ENCODE measurements at regions not wholly inside any gene's neighbourhood (a gene's known extent, or its start where the extent isn't known, plus 50 kb on each side); places are given as distances from the start of the nearest gene placed in this dataset.
A peak's percentile ranks its signal among the peaks of the same experiment; 100 is the strongest.
"Not testable (repeated sequence)": the region's sequence is repeated elsewhere in the genome, so short reads cannot be mapped to it uniquely, and the experiment has no call there.

DNA sequence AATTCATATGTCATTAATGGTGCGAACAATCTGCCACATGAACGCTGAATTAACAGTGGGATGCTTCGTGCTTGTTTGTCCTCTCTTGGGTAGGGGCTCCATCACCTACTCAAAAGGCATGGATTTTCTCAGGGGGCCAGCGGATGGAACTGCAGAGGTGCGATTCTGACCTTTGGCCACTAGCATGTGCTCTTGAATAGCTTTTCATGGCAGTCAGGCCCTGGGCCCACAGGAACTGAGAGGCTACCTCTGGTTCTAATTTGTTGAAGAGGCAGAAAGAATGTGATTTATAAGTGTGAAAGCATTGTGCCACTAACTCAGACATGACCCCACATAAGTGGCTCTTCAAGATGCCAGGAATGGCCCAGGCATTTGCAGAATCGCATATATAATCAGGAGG, 283.2 kb downstream of the INSIG2 start:
- H3K4me2 ChIP-seq (ENCODE audit: low read length): no peak overlapping the region
- H3F3A ChIP-seq (ENCODE audit: insufficient read depth, low read length, poor library complexity, severe bottlenecking): no peaks in the 10 kb centered on the region
- H3K9ac ChIP-seq (ENCODE audit: low read length): no peak overlapping the region
- TF ChIP-seq RAD21 (conservative IDR thresholded peaks at IDR 0.05): peak; percentile 74
- TF ChIP-seq, protein P1, sequence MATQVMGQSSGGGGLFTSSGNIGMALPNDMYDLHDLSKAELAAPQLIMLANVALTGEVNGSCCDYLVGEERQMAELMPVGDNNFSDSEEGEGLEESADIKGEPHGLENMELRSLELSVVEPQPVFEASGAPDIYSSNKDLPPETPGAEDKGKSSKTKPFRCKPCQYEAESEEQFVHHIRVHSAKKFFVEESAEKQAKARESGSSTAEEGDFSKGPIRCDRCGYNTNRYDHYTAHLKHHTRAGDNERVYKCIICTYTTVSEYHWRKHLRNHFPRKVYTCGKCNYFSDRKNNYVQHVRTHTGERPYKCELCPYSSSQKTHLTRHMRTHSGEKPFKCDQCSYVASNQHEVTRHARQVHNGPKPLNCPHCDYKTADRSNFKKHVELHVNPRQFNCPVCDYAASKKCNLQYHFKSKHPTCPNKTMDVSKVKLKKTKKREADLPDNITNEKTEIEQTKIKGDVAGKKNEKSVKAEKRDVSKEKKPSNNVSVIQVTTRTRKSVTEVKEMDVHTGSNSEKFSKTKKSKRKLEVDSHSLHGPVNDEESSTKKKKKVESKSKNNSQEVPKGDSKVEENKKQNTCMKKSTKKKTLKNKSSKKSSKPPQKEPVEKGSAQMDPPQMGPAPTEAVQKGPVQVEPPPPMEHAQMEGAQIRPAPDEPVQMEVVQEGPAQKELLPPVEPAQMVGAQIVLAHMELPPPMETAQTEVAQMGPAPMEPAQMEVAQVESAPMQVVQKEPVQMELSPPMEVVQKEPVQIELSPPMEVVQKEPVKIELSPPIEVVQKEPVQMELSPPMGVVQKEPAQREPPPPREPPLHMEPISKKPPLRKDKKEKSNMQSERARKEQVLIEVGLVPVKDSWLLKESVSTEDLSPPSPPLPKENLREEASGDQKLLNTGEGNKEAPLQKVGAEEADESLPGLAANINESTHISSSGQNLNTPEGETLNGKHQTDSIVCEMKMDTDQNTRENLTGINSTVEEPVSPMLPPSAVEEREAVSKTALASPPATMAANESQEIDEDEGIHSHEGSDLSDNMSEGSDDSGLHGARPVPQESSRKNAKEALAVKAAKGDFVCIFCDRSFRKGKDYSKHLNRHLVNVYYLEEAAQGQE (IDR thresholded peaks at IDR 0.05; ENCODE audit: borderline replicate concordance): no peak
- peak; percentile 66 for TF ChIP-seq SMC3 (conservative IDR thresholded peaks at IDR 0.05; ENCODE audit: poor library complexity)
- no peak for TF ChIP-seq EP300 (conservative IDR thresholded peaks at IDR 0.05; ENCODE audit: poor library complexity, severe bottlenecking)
- TF ChIP-seq, protein P2, sequence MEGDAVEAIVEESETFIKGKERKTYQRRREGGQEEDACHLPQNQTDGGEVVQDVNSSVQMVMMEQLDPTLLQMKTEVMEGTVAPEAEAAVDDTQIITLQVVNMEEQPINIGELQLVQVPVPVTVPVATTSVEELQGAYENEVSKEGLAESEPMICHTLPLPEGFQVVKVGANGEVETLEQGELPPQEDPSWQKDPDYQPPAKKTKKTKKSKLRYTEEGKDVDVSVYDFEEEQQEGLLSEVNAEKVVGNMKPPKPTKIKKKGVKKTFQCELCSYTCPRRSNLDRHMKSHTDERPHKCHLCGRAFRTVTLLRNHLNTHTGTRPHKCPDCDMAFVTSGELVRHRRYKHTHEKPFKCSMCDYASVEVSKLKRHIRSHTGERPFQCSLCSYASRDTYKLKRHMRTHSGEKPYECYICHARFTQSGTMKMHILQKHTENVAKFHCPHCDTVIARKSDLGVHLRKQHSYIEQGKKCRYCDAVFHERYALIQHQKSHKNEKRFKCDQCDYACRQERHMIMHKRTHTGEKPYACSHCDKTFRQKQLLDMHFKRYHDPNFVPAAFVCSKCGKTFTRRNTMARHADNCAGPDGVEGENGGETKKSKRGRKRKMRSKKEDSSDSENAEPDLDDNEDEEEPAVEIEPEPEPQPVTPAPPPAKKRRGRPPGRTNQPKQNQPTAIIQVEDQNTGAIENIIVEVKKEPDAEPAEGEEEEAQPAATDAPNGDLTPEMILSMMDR (IDR thresholded peaks at IDR 0.05; ENCODE audit: poor library complexity, severe bottlenecking): peak; percentile 68
- H3K27ac ChIP-seq (ENCODE audit: low read length): no peak overlapping the region
- H3K9me2 ChIP-seq (ENCODE audit: insufficient read depth, low read length): no peaks in the 10 kb centered on the region
- no peak overlapping the region for H3K4me3 ChIP-seq (ENCODE audit: low read length)
- no peaks in the 10 kb centered on the region for H3K79me2 ChIP-seq (replicated peaks; ENCODE audit: insufficient read depth, low read length)
- H3K9me3 ChIP-seq (ENCODE audit: low read length): peaks cover 3% of the 10 kb centered on the region
- peaks cover 98% of the 10 kb centered on the region for H3K27me3 ChIP-seq (ENCODE audit: insufficient read depth, low read depth, low read length)
- no peaks in the 10 kb centered on the region for H3K36me3 ChIP-seq (ENCODE audit: insufficient read depth, low read length)
- no peaks in the 10 kb centered on the region for H4K20me1 ChIP-seq (ENCODE audit: insufficient read depth)
- H2AFZ ChIP-seq (ENCODE audit: low read depth, low read length): no peak overlapping the region

DNA sequence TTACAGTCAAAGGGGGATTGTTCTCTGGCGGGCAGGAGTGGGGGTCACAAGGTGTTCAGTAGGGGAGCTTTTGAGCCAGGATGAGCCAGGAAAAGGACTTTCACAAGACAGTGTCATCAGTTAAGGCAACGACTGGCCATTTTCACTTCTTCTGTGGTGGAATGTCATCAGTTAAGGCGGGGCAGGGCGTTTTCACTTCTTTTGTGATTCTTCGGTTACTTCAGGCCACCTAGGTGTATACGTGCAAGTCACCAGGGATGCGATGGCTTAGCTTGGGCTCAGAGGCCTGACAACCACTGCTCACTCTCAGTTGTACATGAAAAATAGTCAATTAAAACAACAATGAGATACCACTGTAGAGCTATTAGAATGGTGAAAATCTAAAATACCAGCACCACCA, 281.2 kb downstream of the INSIG2 start:
- H3K9me2 ChIP-seq (ENCODE audit: insufficient read depth, low read length); H3K27ac ChIP-seq (ENCODE audit: low read length): not testable (repeated sequence)
- H3K27me3 ChIP-seq (ENCODE audit: insufficient read depth, low read depth, low read length): peaks cover 83% of the 10 kb centered on the region

DNA sequence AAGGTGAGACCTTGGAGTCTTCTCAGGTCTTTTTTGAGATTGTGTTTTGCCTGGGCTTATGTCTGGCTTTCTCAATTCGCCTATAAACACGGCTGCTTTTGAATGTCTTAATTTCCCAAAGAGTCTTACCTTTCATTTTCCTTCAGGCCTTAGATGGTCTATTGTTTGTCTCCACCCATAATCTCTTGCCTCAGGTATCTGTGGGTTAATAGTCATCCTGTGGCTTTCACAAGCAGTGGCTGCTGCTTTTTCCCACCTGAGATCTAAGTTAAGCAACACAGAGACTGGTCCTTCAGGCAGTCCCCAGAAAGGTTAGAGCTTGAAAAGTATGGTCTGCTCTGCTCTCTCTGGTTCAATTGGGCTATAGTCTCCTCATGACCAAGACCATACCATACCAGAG, 275.3 kb downstream of the INSIG2 start:
- no peaks in the 10 kb centered on the region for H3K36me3 ChIP-seq (ENCODE audit: insufficient read depth, low read length)
- no peaks in the 10 kb centered on the region for H3K9me2 ChIP-seq (ENCODE audit: insufficient read depth, low read length)
- H3K4me2 ChIP-seq (ENCODE audit: low read length): no peak overlapping the region
- no peaks in the 10 kb centered on the region for H3K9me3 ChIP-seq (ENCODE audit: low read length)
- no peak for TF ChIP-seq RAD21 (conservative IDR thresholded peaks at IDR 0.05)
- no peak for TF ChIP-seq EP300 (conservative IDR thresholded peaks at IDR 0.05; ENCODE audit: poor library complexity, severe bottlenecking)
- TF ChIP-seq EZH2 (IDR thresholded peaks at IDR 0.05; ENCODE audit: borderline replicate concordance, insufficient read depth, low read length, poor library complexity, severe bottlenecking): no peak
- TF ChIP-seq, protein P1 (IDR thresholded peaks at IDR 0.05; ENCODE audit: borderline replicate concordance): no peak
- TF ChIP-seq TAF1 (IDR thresholded peaks at IDR 0.05; ENCODE audit: low read depth): no peak
- TF ChIP-seq, protein P2 (IDR thresholded peaks at IDR 0.05; ENCODE audit: poor library complexity, severe bottlenecking): no peak
- no peak for TF ChIP-seq POLR2AphosphoS5 (IDR thresholded peaks at IDR 0.05)
- no peak for TF ChIP-seq MXI1 (conservative IDR thresholded peaks at IDR 0.05; ENCODE audit: poor library complexity, severe bottlenecking)
- TF ChIP-seq SMC3 (conservative IDR thresholded peaks at IDR 0.05; ENCODE audit: poor library complexity): no peak
- H3K4me3 ChIP-seq (ENCODE audit: low read length): no peak overlapping the region
- peaks cover 37% of the 10 kb centered on the region for H3K27me3 ChIP-seq (ENCODE audit: insufficient read depth, low read depth, low read length)
- H4K20me1 ChIP-seq (ENCODE audit: insufficient read depth): no peaks in the 10 kb centered on the region
- H3F3A ChIP-seq (ENCODE audit: insufficient read depth, low read length, poor library complexity, severe bottlenecking): no peaks in the 10 kb centered on the region
- no peak overlapping the region for H2AFZ ChIP-seq (ENCODE audit: low read depth, low read length)
- no peak overlapping the region for H3K9ac ChIP-seq (ENCODE audit: low read length)
- H3K79me2 ChIP-seq (replicated peaks; ENCODE audit: insufficient read depth, low read length): no peaks in the 10 kb centered on the region
- H3K27ac ChIP-seq (ENCODE audit: low read length): no peak overlapping the region

More for the DNA sequence above, 281.2 kb downstream of the INSIG2 start:
- H4K20me1 ChIP-seq (ENCODE audit: insufficient read depth); H3K36me3 ChIP-seq (ENCODE audit: insufficient read depth, low read length); H3K4me2 ChIP-seq (ENCODE audit: low read length); H2AFZ ChIP-seq (ENCODE audit: low read depth, low read length); H3K9me3 ChIP-seq (ENCODE audit: low read length); H3K79me2 ChIP-seq (replicated peaks; ENCODE audit: insufficient read depth, low read length); H3K9ac ChIP-seq (ENCODE audit: low read length); H3F3A ChIP-seq (ENCODE audit: insufficient read depth, low read length, poor library complexity, severe bottlenecking); H3K4me3 ChIP-seq (ENCODE audit: low read length): not testable (repeated sequence)
